Colonic mucosa (tissue), 4 donors: ENCODE measurements at regions not wholly inside any gene's neighbourhood (a gene's known extent, or its start where the extent isn't known, plus 50 kb on each side); places are given as distances from the start of the nearest gene placed in this dataset.

Source experiments
- DNase-seq: peaks from one replicate; pipeline ENCODE4 v3.0.0-alpha.2; 2020
- H3K27ac ChIP-seq: fragments of 200-600 bp; one replicate; pipeline ENCODE4 v1.8.0; 2021
- H3K27me3 ChIP-seq: fragments of 200-600 bp; one replicate; pipeline ENCODE4 v1.8.0; 2021
- H3K36me3 ChIP-seq: fragments of 200-600 bp; one replicate; pipeline ENCODE4 v1.8.0; 2021
- H3K4me1 ChIP-seq: fragments of 200-600 bp; one replicate; pipeline ENCODE4 v1.8.0; 2021; ENCODE audit warnings: mild to moderate bottlenecking
- H3K4me3 ChIP-seq: fragments of 200-600 bp; one replicate; pipeline ENCODE4 v1.8.0; 2021
- H3K9ac ChIP-seq, 2 donors: one replicate each; pipeline ENCODE4 v1.7.0; 2013; ENCODE audit warnings: control low read depth in 2 of 2, low read depth in 2 of 2, low read length in 2 of 2
- H3K9me3 ChIP-seq: fragments of 200-600 bp; one replicate; pipeline ENCODE4 v1.8.0; 2021
- intact Hi-C: fragments of 100-400 bp; cut with DNase I; formaldehyde crosslinking; loops from one replicate; pipeline ENCODE4 v1.14.1; 2022
- TF ChIP-seq, protein P1 (sequence below): fragments of 200-600 bp; IDR thresholded peaks from one replicate; pipeline ENCODE4 v1.8.0; 2022; ENCODE audit warnings: antibody characterized with exemption, mild to moderate bottlenecking
- donor health status: healthy.
- donor health status: DM: no; HTN: no; CAD: no.
- donor health status: DM: no; HTN: no; CAD: no.

DNA sequence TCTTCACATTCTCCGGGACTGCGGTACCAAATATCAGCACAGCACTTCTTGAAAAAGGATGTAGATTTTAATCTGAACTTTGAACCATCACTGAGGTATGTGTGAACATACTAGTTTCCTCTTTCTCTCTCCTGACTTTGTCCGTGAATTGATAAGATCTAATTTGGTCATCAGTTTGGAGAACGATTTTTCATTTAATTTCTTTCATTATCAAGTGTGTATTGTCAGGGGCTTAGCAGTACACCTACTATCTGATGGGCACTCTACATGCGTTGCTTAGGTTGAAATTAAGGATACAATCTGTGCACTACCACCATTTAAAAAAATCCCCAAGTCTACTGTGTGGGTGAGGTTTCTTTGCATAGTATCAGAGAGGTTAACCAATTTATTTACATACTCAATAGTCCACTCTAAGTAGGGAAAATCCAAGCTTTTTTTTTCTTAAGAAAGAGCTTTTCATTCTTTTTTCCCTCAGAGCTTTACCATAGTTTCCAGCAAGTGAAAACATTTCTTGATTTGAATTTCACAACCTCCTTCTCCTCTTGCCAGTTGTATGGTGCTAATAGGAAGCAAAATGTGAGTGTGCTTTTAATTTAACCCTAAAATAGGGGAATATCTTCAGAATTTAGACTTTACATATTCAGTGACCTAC lies 105.4 kb upstream of the ESR1 start:
- Histone ChIP-seq H3K27ac (no peak overlapping the region), H3K36me3 (no peaks in the 10 kb centered on the region), H3K27me3 (no peaks in the 10 kb centered on the region), H3K4me1 (no peaks in the 10 kb centered on the region), H3K9ac (no peak overlapping the region), H3K4me3 (no peak overlapping the region), H3K9me3 (no peaks in the 10 kb centered on the region)
- TF ChIP-seq, protein P1, sequence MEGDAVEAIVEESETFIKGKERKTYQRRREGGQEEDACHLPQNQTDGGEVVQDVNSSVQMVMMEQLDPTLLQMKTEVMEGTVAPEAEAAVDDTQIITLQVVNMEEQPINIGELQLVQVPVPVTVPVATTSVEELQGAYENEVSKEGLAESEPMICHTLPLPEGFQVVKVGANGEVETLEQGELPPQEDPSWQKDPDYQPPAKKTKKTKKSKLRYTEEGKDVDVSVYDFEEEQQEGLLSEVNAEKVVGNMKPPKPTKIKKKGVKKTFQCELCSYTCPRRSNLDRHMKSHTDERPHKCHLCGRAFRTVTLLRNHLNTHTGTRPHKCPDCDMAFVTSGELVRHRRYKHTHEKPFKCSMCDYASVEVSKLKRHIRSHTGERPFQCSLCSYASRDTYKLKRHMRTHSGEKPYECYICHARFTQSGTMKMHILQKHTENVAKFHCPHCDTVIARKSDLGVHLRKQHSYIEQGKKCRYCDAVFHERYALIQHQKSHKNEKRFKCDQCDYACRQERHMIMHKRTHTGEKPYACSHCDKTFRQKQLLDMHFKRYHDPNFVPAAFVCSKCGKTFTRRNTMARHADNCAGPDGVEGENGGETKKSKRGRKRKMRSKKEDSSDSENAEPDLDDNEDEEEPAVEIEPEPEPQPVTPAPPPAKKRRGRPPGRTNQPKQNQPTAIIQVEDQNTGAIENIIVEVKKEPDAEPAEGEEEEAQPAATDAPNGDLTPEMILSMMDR, result no peak
- intact Hi-C loops, result no loop called here
- no peak for DNase-seq

DNA sequence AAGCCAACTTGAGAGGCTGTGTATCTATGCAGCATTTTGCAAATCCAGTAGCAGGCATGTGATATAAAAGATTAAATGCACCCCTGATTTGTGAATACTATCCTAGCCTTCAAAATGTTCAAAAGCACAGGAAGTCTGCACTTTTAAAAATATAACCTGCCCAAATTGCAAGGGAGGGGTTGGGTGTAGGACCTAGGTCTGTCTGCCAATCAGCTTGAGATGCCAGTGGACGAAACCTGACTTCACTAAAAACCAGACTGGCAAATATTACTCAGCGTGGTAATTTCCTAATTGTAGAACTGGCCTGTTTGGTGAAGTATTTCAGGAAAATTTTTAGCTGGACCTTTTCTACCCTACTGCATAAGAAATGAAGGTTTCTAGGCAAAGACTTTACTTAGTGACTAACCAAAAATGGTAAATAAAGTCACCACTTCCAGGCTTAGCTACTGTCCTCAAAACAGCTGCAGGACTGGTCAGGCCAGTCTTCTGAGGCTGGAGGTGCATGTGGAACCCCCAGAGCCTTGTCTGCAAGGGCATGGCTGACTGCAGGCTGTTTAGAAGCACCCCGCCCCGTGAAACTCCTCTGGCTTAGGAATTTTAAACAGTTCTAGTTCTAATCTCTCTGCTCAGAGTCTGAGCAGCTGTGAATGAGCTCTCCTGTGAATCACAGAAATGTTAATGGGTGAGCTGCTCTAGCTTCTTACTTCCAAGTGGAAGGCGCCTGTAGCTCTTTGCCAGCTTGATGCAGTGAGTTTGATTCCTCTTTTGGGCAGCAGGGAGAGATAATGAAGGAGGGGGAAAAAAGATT lies 104.4 kb upstream of the ESR1 start:
- Histone ChIP-seq H3K4me1 (no peaks in the 10 kb centered on the region), H3K4me3 (no peak overlapping the region), H3K27me3 (no peaks in the 10 kb centered on the region), H3K9ac (no peak overlapping the region), H3K36me3 (no peaks in the 10 kb centered on the region), H3K27ac (no peak overlapping the region), H3K9me3 (no peaks in the 10 kb centered on the region)
- intact Hi-C loops, result no loop called here
- no peak for DNase-seq
- TF ChIP-seq, protein P1, result no peak

DNA sequence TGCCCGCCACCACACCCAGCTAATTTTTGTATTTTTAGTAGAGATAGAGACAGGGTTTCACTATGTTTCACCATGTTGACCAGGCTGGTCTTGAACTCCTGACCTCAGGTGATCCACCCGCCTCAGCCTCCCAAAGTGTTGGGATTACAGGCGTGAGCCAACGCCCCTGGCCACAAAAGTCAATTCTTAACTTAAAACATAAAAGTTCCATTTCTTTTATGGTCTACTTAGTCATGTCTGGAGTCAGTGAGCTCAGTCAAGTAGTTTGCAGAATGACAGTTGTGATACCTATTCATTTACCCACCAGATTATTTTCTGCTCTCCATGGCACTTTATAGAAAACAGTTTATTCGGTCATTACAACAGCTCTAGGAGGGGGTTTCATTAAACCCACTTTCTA lies 103.1 kb upstream of the ESR1 start:
- Histone ChIP-seq H3K4me1 (no peaks in the 10 kb centered on the region), H3K9ac (no peak overlapping the region), H3K36me3 (no peaks in the 10 kb centered on the region), H3K9me3 (no peaks in the 10 kb centered on the region), H3K27me3 (no peaks in the 10 kb centered on the region), H3K27ac (no peak overlapping the region), H3K4me3 (no peak overlapping the region)
- intact Hi-C loops, result no loop called here
- TF ChIP-seq, protein P1, result no peak
- DNase-seq, result no peak

DNA sequence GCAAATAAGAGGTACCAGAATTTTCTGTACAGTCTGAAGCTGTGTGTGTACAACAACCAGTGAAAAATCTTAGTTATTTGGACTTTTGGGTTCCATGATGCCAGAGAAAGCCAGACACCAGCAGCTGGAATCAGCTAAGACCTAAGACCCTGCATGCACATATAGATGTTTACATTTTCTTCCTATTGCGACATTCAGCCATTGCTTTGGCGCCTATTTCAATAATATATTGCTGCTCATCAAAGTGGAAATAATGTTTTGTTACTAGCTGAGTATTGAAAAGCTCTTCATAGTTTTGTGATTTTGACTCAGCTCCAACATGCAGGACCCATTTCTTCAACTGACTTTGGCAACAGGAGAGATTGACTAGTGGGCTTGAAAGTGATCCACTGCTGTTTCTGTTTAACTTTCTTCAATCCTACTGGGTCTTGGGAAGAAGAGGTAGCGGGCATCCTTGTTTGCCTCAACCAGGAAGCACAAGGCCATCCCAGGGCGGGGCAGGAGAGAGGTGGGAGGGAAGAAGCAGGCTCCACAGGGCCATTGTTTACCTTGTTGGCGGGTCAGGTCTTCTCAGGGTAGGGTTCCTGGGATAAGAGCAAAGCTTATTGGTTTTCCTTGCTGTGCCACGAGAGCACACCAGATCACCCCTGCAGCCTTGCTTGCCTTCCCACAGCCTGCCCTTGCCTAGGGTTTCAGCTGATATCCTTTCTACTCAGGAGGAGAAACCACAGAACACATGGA lies 101.3 kb upstream of the ESR1 start:
- Histone ChIP-seq H3K36me3 (no peaks in the 10 kb centered on the region), H3K9me3 (no peaks in the 10 kb centered on the region), H3K9ac (no peak overlapping the region), H3K4me1 (no peaks in the 10 kb centered on the region), H3K4me3 (no peak overlapping the region), H3K27ac (no peak overlapping the region), H3K27me3 (no peaks in the 10 kb centered on the region)
- TF ChIP-seq, protein P1, result no peak
- peak; percentile 35 for DNase-seq
- intact Hi-C loops, result no loop called here

DNA sequence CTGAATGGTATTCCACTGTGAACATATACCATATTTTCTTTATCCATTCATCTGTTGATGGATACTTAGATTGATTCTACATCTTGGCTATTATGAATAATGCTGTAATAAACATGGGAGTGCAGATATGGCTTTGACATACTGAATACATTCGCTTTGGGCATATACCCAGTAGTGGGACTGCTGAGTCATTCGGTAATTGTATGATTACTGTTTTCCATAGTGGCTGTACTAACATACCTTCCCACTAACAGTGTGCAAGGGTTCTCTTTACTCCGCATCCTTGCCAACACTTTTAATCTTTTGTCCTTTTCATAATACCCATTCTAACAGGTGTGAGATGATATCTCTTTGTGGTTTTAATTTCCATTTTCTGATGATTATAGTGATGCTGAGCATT lies 98.2 kb upstream of the ESR1 start:
- intact Hi-C loops, result no loop called here
- H3K4me3 ChIP-seq, result no peak overlapping the region
- DNase-seq, result no peak
- no peaks in the 10 kb centered on the region for H3K4me1 ChIP-seq
- no peaks in the 10 kb centered on the region for H3K36me3 ChIP-seq
- TF ChIP-seq, protein P1, result no peak
- no peak overlapping the region for H3K27ac ChIP-seq
- no peaks in the 10 kb centered on the region for H3K27me3 ChIP-seq
- no peak overlapping the region for H3K9ac ChIP-seq
- no peaks in the 10 kb centered on the region for H3K9me3 ChIP-seq
